HCT116 (cell line): ENCODE measurements at regions not wholly inside any gene's neighbourhood (a gene's known extent, or its start where the extent isn't known, plus 50 kb on each side); places are given as distances from the start of the nearest gene placed in this dataset.

Experiments
- ATAC-seq: fragments of 200-7000 bp; cut with Tn5 transposase; 2 replicates; pipeline ENCODE4 v1.9.1; 2020; ENCODE audit warnings: mild to moderate bottlenecking, moderate library complexity
- BruUV-seq: library from RNA; stranded (reverse); fragments of 400-500 nt; replicated peaks from 2 replicates; lab custom pipeline; 2021; lab: Mats Ljungman, UMichigan
- CTCF ChIA-PET: fragments of 300-600 bp; sonication (Branson Sonifier 250); formaldehyde crosslinking; loops from one replicate; lab custom pipeline; 2021; ENCODE audit warnings: antibody characterized with exemption; lab: Charles Lee
- POLR2A ChIA-PET: fragments of 300-600, 350-600 bp; sonication (Branson Sonifier 250); formaldehyde crosslinking; loops from one replicate; lab custom pipeline; 2021; ENCODE audit warnings: antibody characterized with exemption; lab: Charles Lee
- RAD21 ChIA-PET, 2 experiments: fragments of 300-600 bp; sonication (Branson Sonifier 250); formaldehyde crosslinking; loops; one replicate each; lab custom pipeline; 2023; ENCODE audit warnings: low total read pairs in 2 of 2; ENCODE audit not compliant: uncharacterized antibody in 2 of 2, unreplicated experiment in 2 of 2, low non-redundant PET in 1 of 2; lab: Charles Lee
- DNase-seq: peaks from one replicate; pipeline ENCODE4 v3.0.0-alpha.2; 2010; ENCODE audit warnings: low read depth, low spot score
- H2AFZ ChIP-seq: fragments of 200-600 bp; shearing (Covaris generic), sonication (generic); 2 replicates; pipeline ENCODE4 v1.6.1; 2017; ENCODE audit warnings: low read depth, mixed run types, mixed read lengths, antibody characterized with exemption, low read length; ENCODE audit not compliant: poor library complexity, severe bottlenecking
- H3K27ac ChIP-seq: 2 replicates; pipeline ENCODE4 v1.5.1; 2012; ENCODE audit warnings: low read depth, low read length
- H3K27me3 ChIP-seq: fragments of 200-600 bp; sonication (generic); 2 replicates; pipeline ENCODE4 v1.6.1; 2016; ENCODE audit warnings: mixed run types, low read length, mixed read lengths; ENCODE audit not compliant: insufficient read depth
- H3K36me3 ChIP-seq, 2 experiments: fragments of 200-500 bp in 1 of 2; fragments of 200-600 bp in 1 of 2; sonication (Bioruptor generic) in 1 of 2; sonication (generic) in 1 of 2; 2 replicates each; pipeline versions ENCODE4 v1.5.1 to v1.6.1; 2014 to 2016; ENCODE audit warnings: low read length in 2 of 2, inconsistent platforms in 1 of 2, mixed read lengths in 1 of 2, mixed run types in 1 of 2; ENCODE audit not compliant: insufficient read depth in 2 of 2, control insufficient read depth in 1 of 2
- H3K4me1 ChIP-seq, 2 experiments: fragments of 200-600 bp in 1 of 2; sonication (generic) in 1 of 2; 2 replicates each; pipeline versions ENCODE4 v1.5.1 to v1.6.1; 2012 to 2017; ENCODE audit warnings: low read length in 2 of 2, inconsistent platforms in 1 of 2, mild to moderate bottlenecking in 1 of 2, mixed read lengths in 1 of 2, mixed run types in 1 of 2, moderate library complexity in 1 of 2; ENCODE audit not compliant: insufficient read depth in 2 of 2, control insufficient read depth in 1 of 2
- H3K4me2 ChIP-seq: fragments of 200-600 bp; sonication (generic); 2 replicates; pipeline ENCODE4 v1.6.1; 2017; ENCODE audit warnings: mixed run types, low read length, mixed read lengths
- H3K4me3 ChIP-seq, 2 experiments: fragments of 200-600 bp in 1 of 2; sonication (generic) in 1 of 2; replicated peaks in 1 of 2; 2 replicates each; pipeline ENCODE4 v1.5.1; 2011 to 2016; ENCODE audit warnings: low read length in 2 of 2, control low read depth in 1 of 2, low read depth in 1 of 2, mild to moderate bottlenecking in 1 of 2, mixed read lengths in 1 of 2, mixed run types in 1 of 2
- H3K79me2 ChIP-seq: fragments of 200-600 bp; sonication (generic); 2 replicates; pipeline ENCODE4 v1.6.1; 2017; ENCODE audit warnings: mild to moderate bottlenecking, mixed run types, low read length, moderate library complexity, mixed read lengths; ENCODE audit not compliant: insufficient read depth
- H3K9ac ChIP-seq: fragments of 200-600 bp; sonication (generic); 2 replicates; pipeline ENCODE4 v1.6.1; 2016; ENCODE audit warnings: low read length, mixed read lengths
- H3K9me2 ChIP-seq: fragments of 200-600 bp; sonication (generic), shearing (Covaris generic); 2 replicates; pipeline ENCODE4 v1.6.1; 2017; ENCODE audit warnings: mixed run types, mild to moderate bottlenecking, moderate library complexity; ENCODE audit not compliant: insufficient read depth
- H3K9me3 ChIP-seq, 2 experiments: fragments of 200-500 bp in 1 of 2; fragments of 200-600 bp in 1 of 2; sonication (Bioruptor generic) in 1 of 2; sonication (generic) in 1 of 2; 2 replicates each; pipeline ENCODE4 v1.6.1; 2014 to 2017; ENCODE audit warnings: low read length in 2 of 2, mixed read lengths in 2 of 2, inconsistent platforms in 1 of 2, low read depth in 1 of 2, mild to moderate bottlenecking in 1 of 2, mixed run types in 1 of 2, moderate library complexity in 1 of 2; ENCODE audit not compliant: control insufficient read depth in 1 of 2, insufficient read depth in 1 of 2
- H4K20me1 ChIP-seq: fragments of 200-600 bp; sonication (generic), shearing (Covaris generic); 2 replicates; pipeline ENCODE4 v1.6.1; 2017; ENCODE audit warnings: mixed run types, mild to moderate bottlenecking, moderate library complexity; ENCODE audit not compliant: insufficient read depth
- ATF3 ChIP-seq: IDR thresholded peaks from 2 replicates; pipeline ENCODE4 v1.6.1; 2012
- CBX3 ChIP-seq: IDR thresholded peaks from 2 replicates; pipeline ENCODE4 v1.6.1; 2012; ENCODE audit warnings: low read depth
- CEBPB ChIP-seq: IDR thresholded peaks from 2 replicates; pipeline ENCODE4 v1.6.1; 2012; ENCODE audit warnings: low read depth
- EGR1 ChIP-seq: IDR thresholded peaks from 2 replicates; pipeline ENCODE4 v1.6.1; 2012; ENCODE audit warnings: low read depth
- EZH2 ChIP-seq: fragments of 200-600 bp; sonication (generic); IDR thresholded peaks from 2 replicates; pipeline ENCODE4 v1.6.1; 2017; ENCODE audit warnings: antibody characterized with exemption, mixed run types
- EZH2phosphoT487 ChIP-seq: fragments of 200-600 bp; IDR thresholded peaks from 2 replicates; pipeline ENCODE4 v1.6.1; 2018; ENCODE audit warnings: antibody characterized with exemption, borderline replicate concordance
- FOSL1 ChIP-seq: IDR thresholded peaks from 2 replicates; pipeline ENCODE4 v1.6.1; 2012; ENCODE audit warnings: low read depth
- MAX ChIP-seq: IDR thresholded peaks from 2 replicates; pipeline ENCODE4 v1.6.1; 2012
- POLR2A ChIP-seq: IDR thresholded peaks from 2 replicates; pipeline ENCODE4 v1.7.0; 2011; ENCODE audit warnings: borderline replicate concordance; ENCODE audit not compliant: insufficient read depth, insufficient read length; ENCODE audit errors: extremely low read depth
- POLR2AphosphoS5 ChIP-seq: IDR thresholded peaks from 2 replicates; pipeline ENCODE4 v1.6.1; 2011; ENCODE audit warnings: mild to moderate bottlenecking, low read depth, low read length, moderate library complexity
- REST ChIP-seq: IDR thresholded peaks from 2 replicates; pipeline ENCODE4 v1.6.1; 2012; ENCODE audit warnings: low read depth
- SIN3A ChIP-seq: IDR thresholded peaks from 2 replicates; pipeline ENCODE4 v1.6.1; 2012; ENCODE audit warnings: low read depth
- TCF7L2 ChIP-seq: IDR thresholded peaks from 2 replicates; pipeline ENCODE4 v1.7.0; 2011; ENCODE audit warnings: borderline replicate concordance, inconsistent platforms; ENCODE audit not compliant: insufficient read depth, insufficient read length; ENCODE audit errors: extremely low read depth
- YY1 ChIP-seq: IDR thresholded peaks from 2 replicates; pipeline ENCODE4 v1.6.1; 2011; ENCODE audit warnings: low read length, low read depth, moderate library complexity, mild to moderate bottlenecking; ENCODE audit not compliant: insufficient replicate concordance; ENCODE audit errors: extremely low read depth
- ZBTB33 ChIP-seq: IDR thresholded peaks from 2 replicates; pipeline ENCODE4 v1.6.1; 2011; ENCODE audit warnings: mild to moderate bottlenecking, low read length, moderate library complexity; ENCODE audit not compliant: insufficient replicate concordance; ENCODE audit errors: extremely low read depth
- intact Hi-C: fragments of 100-400 bp; cut with micrococcal nuclease; formaldehyde crosslinking; loops from 2 replicates; pipeline ENCODE4 v1.10.0; 2022

GRCh38 chr2:235151152-235151551 is 199.3 kb downstream of the SH3BP4 start:
- TF ChIP-seq TCF7L2 = no peak
- no peak for TF ChIP-seq ZBTB33
- TF ChIP-seq POLR2A = no peak
- TF ChIP-seq REST = no peak
- TF ChIP-seq EGR1 = no peak
- TF ChIP-seq CBX3 = no peak
- no peak for TF ChIP-seq SIN3A
- TF ChIP-seq FOSL1 = no peak
- no peak for TF ChIP-seq ATF3
- TF ChIP-seq POLR2AphosphoS5 = no peak
- TF ChIP-seq EZH2phosphoT487 = no peak
- no peak for TF ChIP-seq MAX
- no peak for TF ChIP-seq YY1
- TF ChIP-seq CEBPB = no peak
- TF ChIP-seq EZH2 = no peak
- Histone ChIP-seq H3K4me1 (no peaks in the 10 kb centered on the region), H3K36me3 (no peaks in the 10 kb centered on the region), H3K27me3 (peaks cover 11% of the 10 kb centered on the region; the same call in 1 of the 2 replicates), H3K9me3 (no peaks in the 10 kb centered on the region), H3K9ac (no peak overlapping the region), H3K4me3 (no peak overlapping the region), H4K20me1 (no peaks in the 10 kb centered on the region), H2AFZ (no peak overlapping the region), H3K79me2 (no peaks in the 10 kb centered on the region), H3K27ac (no peak overlapping the region), H3K4me2 (no peak overlapping the region), H3K9me2 (no peaks in the 10 kb centered on the region)
- no peak for DNase-seq
- RAD21 ChIA-PET = no interaction called here
- CTCF ChIA-PET = no interaction called here
- POLR2A ChIA-PET = no interaction called here
- no peak for ATAC-seq
- intact Hi-C loops = no loop called here
- BruUV-seq = no TSS peak
